Spleen (tissue), 11 donors: ENCODE measurements at regions not wholly inside any gene's neighbourhood (a gene's known extent, or its start where the extent isn't known, plus 50 kb on each side); places are given as distances from the start of the nearest gene placed in this dataset.

Experiments used
- DNase-seq: peaks from one replicate; pipeline ENCODE4 v3.0.0-alpha.2; 2020
- H3K27ac ChIP-seq, 8 donors: fragments of 200-600 bp; sonication (generic) in 7 of 8; 1 replicate in 4 of 8; 2 replicates in 4 of 8; pipeline versions ENCODE4 v1.5.0 to v1.8.0; 2016 to 2021; ENCODE audit warnings: inconsistent platforms in 4 of 8, mild to moderate bottlenecking in 4 of 8, moderate library complexity in 1 of 8
- H3K27me3 ChIP-seq, 7 donors: fragments of 200-600 bp; sonication (generic) in 6 of 7; replicated peaks in 1 of 7; 1 replicate in 4 of 7; 2 replicates in 3 of 7; pipeline versions ENCODE4 v1.5.0 to v1.8.0; 2016 to 2021; ENCODE audit warnings: inconsistent platforms in 3 of 7, mild to moderate bottlenecking in 1 of 7
- H3K36me3 ChIP-seq, 6 donors: fragments of 200-600 bp; sonication (generic) in 5 of 6; 1 replicate in 4 of 6; 2 replicates in 2 of 6; pipeline versions ENCODE4 v1.5.0 to v1.8.0; 2016 to 2021; ENCODE audit warnings: inconsistent platforms in 2 of 6
- H3K4me1 ChIP-seq, 6 donors: fragments of 200-600 bp; sonication (generic) in 5 of 6; 1 replicate in 3 of 6; 2 replicates in 3 of 6; pipeline versions ENCODE4 v1.5.0 to v1.8.0; 2016 to 2021; ENCODE audit warnings: inconsistent platforms in 3 of 6
- H3K4me3 ChIP-seq, 8 donors: fragments of 200-600 bp; sonication (generic) in 7 of 8; 1 replicate in 4 of 8; 2 replicates in 4 of 8; pipeline versions ENCODE4 v1.5.0 to v1.8.0; 2016 to 2021; ENCODE audit warnings: inconsistent platforms in 4 of 8, mild to moderate bottlenecking in 4 of 8, moderate library complexity in 2 of 8
- H3K9me3 ChIP-seq, 8 donors: fragments of 200-600 bp; sonication (generic) in 7 of 8; 1 replicate in 4 of 8; 2 replicates in 4 of 8; pipeline versions ENCODE4 v1.5.0 to v1.8.0; 2016 to 2021; ENCODE audit warnings: inconsistent platforms in 4 of 8
- CTCF ChIP-seq, 11 experiments: fragments of 200-600 bp in 7 of 11; fragments of 450-650 bp in 4 of 11; sonication (generic) in 4 of 11; IDR thresholded peaks in 8 of 11; conservative IDR thresholded peaks in 3 of 11; 1 replicate in 7 of 11; 2 replicates in 4 of 11; pipeline versions ENCODE4 v1.4.0 to v1.8.0; 2016 to 2021; ENCODE audit warnings: antibody characterized with exemption in 11 of 11, inconsistent platforms in 4 of 11, mild to moderate bottlenecking in 1 of 11
- POLR2A ChIP-seq, 3 donors: fragments of 450-650 bp; IDR thresholded peaks; one replicate each; pipeline ENCODE4 v1.5.1; 2017; ENCODE audit warnings: antibody characterized with exemption in 3 of 3, mild to moderate bottlenecking in 1 of 3
- POLR2AphosphoS5 ChIP-seq, 3 donors: sonication (generic); formaldehyde crosslinking; IDR thresholded peaks; one replicate each; pipeline ENCODE4 v1.5.1; 2017; ENCODE audit warnings: antibody characterized with exemption in 3 of 3
- whole genome bisulfite sequencing, 5 donors: extraction: QIAGEN DNeasy Blood & Tissue Kit in 3 of 5; methylation state at CpG; one replicate each; pipeline versions ENCODE4 v1.1.5 to v1.1.7; 2013 to 2018; 5-methylcytosine and 5-hydroxymethylcytosine counted together
- intact Hi-C: fragments of 100-400 bp; cut with DNase I; formaldehyde crosslinking; loops from one replicate; pipeline ENCODE4 v1.15.0; 2023; ENCODE audit warnings: low total_unique reads
- donor health status: healthy with polysubstance abuse.
- donor health status: DM: no; HTN: no; CAD: no; lungs with moderate emphysema.
- donor health status: DM: no; HTN: no; CAD: no.
- donor health status: Bipolar disorder and iron deficiency.
- donor health status: healthy.
- donor health status: DM: no; HTN: no; CAD: no.
- donor health status: DM: yes; HTN: yes; CAD: no.

GRCh38 chr9:107704774-107705173 is 215.2 kb upstream of the KLF4 start:
- 68 to 93% (median 78%) methylated on average over 1 of the region's 1 CpG for WGBS, 5 donors
- DNase-seq: no peak
- intact Hi-C loops: no loop called here
- no peaks in the 10 kb centered on the region for H3K27me3 ChIP-seq
- H3K36me3 ChIP-seq: no peaks in the 10 kb centered on the region
- H3K27ac ChIP-seq: no peak overlapping the region
- TF ChIP-seq POLR2AphosphoS5 (IDR thresholded peaks at IDR 0.05) (no peak), CTCF (IDR thresholded peaks at IDR 0.05 in 8 of 11, conservative IDR thresholded peaks at IDR 0.05 in 3 of 11) (no peak), POLR2A (IDR thresholded peaks at IDR 0.05) (no peak)
- H3K4me3 ChIP-seq: no peak overlapping the region
- H3K4me1 ChIP-seq: peaks cover 0 to 12% (median 0%) of the 10 kb centered on the region in 6 donors
- peaks cover 0 to 5% (median 0%) of the 10 kb centered on the region in 8 donors for H3K9me3 ChIP-seq

- Histone ChIP-seq H3K36me3 (no peaks in the 10 kb centered on the region), H3K9me3 (peaks cover 0 to 5% (median 0%) of the 10 kb centered on the region in 8 donors), H3K4me1 (peaks cover 0 to 12% (median 0%) of the 10 kb centered on the region in 6 donors), H3K27me3 (no peaks in the 10 kb centered on the region), H3K4me3 (no peak overlapping the region), H3K27ac (no peak overlapping the region)
- intact Hi-C loops: no loop called here
- TF ChIP-seq POLR2A (IDR thresholded peaks at IDR 0.05): no peak
- no peak for TF ChIP-seq CTCF (IDR thresholded peaks at IDR 0.05 in 8 of 11, conservative IDR thresholded peaks at IDR 0.05 in 3 of 11)
- TF ChIP-seq POLR2AphosphoS5 (IDR thresholded peaks at IDR 0.05): no peak
- DNase-seq: no peak
Observed at GRCh38 chr9:107703651-107704050, 214.1 kb upstream of the KLF4 start.

GRCh38 chr9:107700847-107701246 is 211.3 kb upstream of the KLF4 start:
- DNase-seq: no peak
- Histone ChIP-seq H3K4me1 (peaks cover 0 to 12% (median 0%) of the 10 kb centered on the region in 6 donors), H3K36me3 (no peaks in the 10 kb centered on the region), H3K4me3 (peak overlapping the region in 1 of 8 donors; percentile 42), H3K9me3 (peaks cover 0 to 5% (median 0%) of the 10 kb centered on the region in 8 donors), H3K27me3 (no peaks in the 10 kb centered on the region), H3K27ac (peak overlapping the region in 1 of 8 donors; percentile 34)
- intact Hi-C loops: no loop called here
- TF ChIP-seq POLR2A (IDR thresholded peaks at IDR 0.05): no peak
- no peak for TF ChIP-seq CTCF (IDR thresholded peaks at IDR 0.05 in 8 of 11, conservative IDR thresholded peaks at IDR 0.05 in 3 of 11)
- no peak for TF ChIP-seq POLR2AphosphoS5 (IDR thresholded peaks at IDR 0.05)
- 11 to 20% (median 15%) methylated on average over 5 of the region's 5 CpGs for WGBS, 5 donors

- H3K36me3 ChIP-seq: no peaks in the 10 kb centered on the region
- intact Hi-C loops: no loop called here
- no peaks in the 10 kb centered on the region for H3K27me3 ChIP-seq
- 70 to 92% (median 76%) methylated on average over 6 of the region's 6 CpGs for WGBS, 5 donors
- no peak overlapping the region for H3K4me3 ChIP-seq
- TF ChIP-seq CTCF (IDR thresholded peaks at IDR 0.05 in 8 of 11, conservative IDR thresholded peaks at IDR 0.05 in 3 of 11) (no peak), POLR2A (IDR thresholded peaks at IDR 0.05) (no peak), POLR2AphosphoS5 (IDR thresholded peaks at IDR 0.05) (no peak)
- peaks cover 0 to 5% (median 0%) of the 10 kb centered on the region in 8 donors for H3K9me3 ChIP-seq
- H3K4me1 ChIP-seq: peaks cover 0 to 12% (median 0%) of the 10 kb centered on the region in 6 donors
- DNase-seq: no peak
- no peak overlapping the region for H3K27ac ChIP-seq
Observed at GRCh38 chr9:107699231-107699630, 209.7 kb upstream of the KLF4 start.
